Naive B cell (primary cell): ENCODE measurements at regions not wholly inside any gene's neighbourhood (a gene's known extent, or its start where the extent isn't known, plus 50 kb on each side); places are given as distances from the start of the nearest gene placed in this dataset.
"Not testable (repeated sequence)": the region's sequence is repeated elsewhere in the genome, so short reads cannot be mapped to it uniquely, and the experiment has no call there.

Experiments used
- ATAC-seq, 2 donors: fragments of 150-1000 bp; cut with Tn5 transposase; 2 replicates each; pipeline ENCODE4 v1.10.0; 2021; ENCODE audit warnings: low read depth in 2 of 2, mild to moderate bottlenecking in 2 of 2, moderate library complexity in 2 of 2
- DNase-seq: peaks from one replicate; pipeline ENCODE4 v3.0.0; 2022
- H3K27ac Mint-ChIP-seq, 6 donors: one replicate each; pipeline ENCODE4 v1.8.0; 2020 to 2022; ENCODE audit warnings: mild to moderate bottlenecking in 6 of 6, mixed read lengths in 6 of 6, moderate library complexity in 5 of 6, inconsistent platforms in 2 of 6
- H3K27me3 Mint-ChIP-seq, 3 donors: one replicate each; pipeline ENCODE4 v1.8.0; 2021 to 2022; ENCODE audit warnings: mixed read lengths in 3 of 3, mild to moderate bottlenecking in 1 of 3
- H3K36me3 Mint-ChIP-seq, 2 donors: one replicate each; pipeline ENCODE4 v1.8.0; 2020 to 2022; ENCODE audit warnings: mixed read lengths in 2 of 2, inconsistent platforms in 1 of 2, mild to moderate bottlenecking in 1 of 2
- H3K4me1 Mint-ChIP-seq, 3 donors: one replicate each; pipeline ENCODE4 v1.8.0; 2020 to 2022; ENCODE audit warnings: mixed read lengths in 3 of 3, inconsistent platforms in 1 of 3, mild to moderate bottlenecking in 1 of 3, moderate library complexity in 1 of 3
- H3K4me3 Mint-ChIP-seq, 8 donors: one replicate each; pipeline ENCODE4 v1.8.0; 2020 to 2022; ENCODE audit warnings: mild to moderate bottlenecking in 8 of 8, mixed read lengths in 8 of 8, moderate library complexity in 8 of 8, inconsistent platforms in 2 of 8
- H3K9me3 Mint-ChIP-seq, 7 donors: one replicate each; pipeline ENCODE4 v1.8.0; 2020 to 2022; ENCODE audit warnings: mixed read lengths in 7 of 7, mild to moderate bottlenecking in 5 of 7, inconsistent platforms in 2 of 7, moderate library complexity in 1 of 7

- Mint-ChIP-seq H3K36me3 (no peaks in the 10 kb centered on the region), H3K4me1 (no peaks in the 10 kb centered on the region), H3K27ac (no peak overlapping the region), H3K4me3 (no peak overlapping the region), H3K9me3 (peaks cover 0 to 6% (median 3%) of the 10 kb centered on the region in 7 donors), H3K27me3 (peaks cover 0 to 8% (median 0%) of the 10 kb centered on the region in 3 donors)
- no peak for DNase-seq
- ATAC-seq: no peak
These were observed 57.7 kb downstream of the SOX3 start for GRCh38 chrX:140447150-140447549.

GRCh38 chrX:140440876-140441275, 64.0 kb downstream of the SOX3 start:
- peaks cover 0 to 7% (median 4%) of the 10 kb centered on the region in 7 donors for H3K9me3 Mint-ChIP-seq
- no peak for DNase-seq
- no peak for ATAC-seq
- no peaks in the 10 kb centered on the region for H3K4me1 Mint-ChIP-seq
- no peak overlapping the region for H3K4me3 Mint-ChIP-seq
- H3K27ac Mint-ChIP-seq: no peak overlapping the region
- H3K36me3 Mint-ChIP-seq: no peaks in the 10 kb centered on the region
- H3K27me3 Mint-ChIP-seq: peaks cover 0 to 8% (median 0%) of the 10 kb centered on the region in 3 donors

- H3K9me3 Mint-ChIP-seq: peaks cover 0 to 6% (median 2%) of the 10 kb centered on the region in 7 donors
- no peaks in the 10 kb centered on the region for H3K4me1 Mint-ChIP-seq
- DNase-seq (no peak), ATAC-seq (no peak)
- peaks cover 0 to 8% (median 0%) of the 10 kb centered on the region in 3 donors for H3K27me3 Mint-ChIP-seq
- no peak overlapping the region for H3K27ac Mint-ChIP-seq
- peak overlapping the region in 1 of 8 donors; percentile 10 for H3K4me3 Mint-ChIP-seq
- no peaks in the 10 kb centered on the region for H3K36me3 Mint-ChIP-seq
These were observed 65.4 kb downstream of the SOX3 start for GRCh38 chrX:140439476-140439875.

- ATAC-seq (no peak), DNase-seq (no peak)
- no peak overlapping the region for H3K4me3 Mint-ChIP-seq
- H3K27me3 Mint-ChIP-seq: no peaks in the 10 kb centered on the region
- H3K27ac Mint-ChIP-seq: no peak overlapping the region
- H3K36me3 Mint-ChIP-seq: no peaks in the 10 kb centered on the region
- H3K9me3 Mint-ChIP-seq: no peaks in the 10 kb centered on the region
- H3K4me1 Mint-ChIP-seq: no peaks in the 10 kb centered on the region
These were observed 70.5 kb downstream of the SOX3 start for GRCh38 chrX:140434347-140434746.

- no peaks in the 10 kb centered on the region for H3K36me3 Mint-ChIP-seq
- no peak overlapping the region for H3K27ac Mint-ChIP-seq
- DNase-seq (no peak), ATAC-seq (no peak)
- H3K4me3 Mint-ChIP-seq: no peak overlapping the region
- no peaks in the 10 kb centered on the region for H3K4me1 Mint-ChIP-seq
- H3K27me3 Mint-ChIP-seq: no peaks in the 10 kb centered on the region
- H3K9me3 Mint-ChIP-seq: no peaks in the 10 kb centered on the region
These were observed 71.3 kb downstream of the SOX3 start for GRCh38 chrX:140433582-140433981.

- Mint-ChIP-seq H3K27ac (peak overlapping the region in 1 of 6 donors; percentile 61), H3K36me3 (no peaks in the 10 kb centered on the region), H3K4me1 (no peaks in the 10 kb centered on the region), H3K4me3 (no peak overlapping the region), H3K27me3 (no peaks in the 10 kb centered on the region), H3K9me3 (no peaks in the 10 kb centered on the region)
- no peak for DNase-seq
- no peak for ATAC-seq
These were observed 72.3 kb downstream of the SOX3 start for GRCh38 chrX:140432346-140433175.

GRCh38 chrX:140431521-140431920, 73.3 kb downstream of the SOX3 start:
- H3K4me1 Mint-ChIP-seq: no peaks in the 10 kb centered on the region
- no peak for DNase-seq
- H3K27ac Mint-ChIP-seq: no peak overlapping the region
- no peak overlapping the region for H3K4me3 Mint-ChIP-seq
- no peaks in the 10 kb centered on the region for H3K27me3 Mint-ChIP-seq
- no peak for ATAC-seq
- H3K36me3 Mint-ChIP-seq: no peaks in the 10 kb centered on the region
- no peaks in the 10 kb centered on the region for H3K9me3 Mint-ChIP-seq

- no peaks in the 10 kb centered on the region for H3K4me1 Mint-ChIP-seq
- DNase-seq: no peak
- no peak for ATAC-seq
- H3K27me3 Mint-ChIP-seq: no peaks in the 10 kb centered on the region
- peaks cover 0 to 8% (median 0%) of the 10 kb centered on the region in 7 donors for H3K9me3 Mint-ChIP-seq
- no peak overlapping the region for H3K27ac Mint-ChIP-seq
- H3K4me3 Mint-ChIP-seq: no peak overlapping the region
- no peaks in the 10 kb centered on the region for H3K36me3 Mint-ChIP-seq
These were observed 79.0 kb downstream of the SOX3 start for GRCh38 chrX:140425712-140426395.

GRCh38 chrX:140422501-140422900, 82.4 kb downstream of the SOX3 start:
- no peaks in the 10 kb centered on the region for H3K4me1 Mint-ChIP-seq
- H3K36me3 Mint-ChIP-seq: no peaks in the 10 kb centered on the region
- DNase-seq (no peak), ATAC-seq (no peak)
- no peak overlapping the region for H3K27ac Mint-ChIP-seq
- H3K9me3 Mint-ChIP-seq: peaks cover 0 to 8% (median 0%) of the 10 kb centered on the region in 7 donors
- H3K4me3 Mint-ChIP-seq: no peak overlapping the region
- no peaks in the 10 kb centered on the region for H3K27me3 Mint-ChIP-seq

GRCh38 chrX:140402131-140402530, 102.7 kb downstream of the SOX3 start:
- H3K36me3 Mint-ChIP-seq, H3K4me3 Mint-ChIP-seq, ATAC-seq, DNase-seq, H3K4me1 Mint-ChIP-seq, H3K27ac Mint-ChIP-seq, H3K27me3 Mint-ChIP-seq: not testable (repeated sequence)
- H3K9me3 Mint-ChIP-seq: peaks cover 8 to 43% (median 23%) of the 10 kb centered on the region in 7 donors

- H3K36me3 Mint-ChIP-seq, H3K27me3 Mint-ChIP-seq, H3K4me3 Mint-ChIP-seq, H3K27ac Mint-ChIP-seq, DNase-seq, H3K4me1 Mint-ChIP-seq, ATAC-seq: not testable (repeated sequence)
- peaks cover 0 to 14% (median 5%) of the 10 kb centered on the region in 7 donors for H3K9me3 Mint-ChIP-seq
These were observed 108.5 kb downstream of the SOX3 start for GRCh38 chrX:140396326-140396725.

GRCh38 chrX:140393507-140393906, 111.4 kb downstream of the SOX3 start:
- H3K9me3 Mint-ChIP-seq: peaks cover 0 to 5% (median 3%) of the 10 kb centered on the region in 7 donors
- DNase-seq: no peak
- no peak for ATAC-seq
- H3K36me3 Mint-ChIP-seq: no peaks in the 10 kb centered on the region
- H3K4me1 Mint-ChIP-seq: no peaks in the 10 kb centered on the region
- no peak overlapping the region for H3K4me3 Mint-ChIP-seq
- H3K27me3 Mint-ChIP-seq: no peaks in the 10 kb centered on the region
- H3K27ac Mint-ChIP-seq: no peak overlapping the region

- no peak overlapping the region for H3K27ac Mint-ChIP-seq
- H3K9me3 Mint-ChIP-seq: peaks cover 0 to 5% (median 2%) of the 10 kb centered on the region in 7 donors
- H3K4me3 Mint-ChIP-seq: no peak overlapping the region
- no peaks in the 10 kb centered on the region for H3K4me1 Mint-ChIP-seq
- no peak for ATAC-seq
- no peaks in the 10 kb centered on the region for H3K27me3 Mint-ChIP-seq
- no peaks in the 10 kb centered on the region for H3K36me3 Mint-ChIP-seq
- DNase-seq: no peak
These were observed 113.6 kb downstream of the SOX3 start for GRCh38 chrX:140391313-140391712.

GRCh38 chrX:140389331-140389730, 115.5 kb downstream of the SOX3 start:
- DNase-seq (no peak), ATAC-seq (no peak)
- H3K27me3 Mint-ChIP-seq: no peaks in the 10 kb centered on the region
- no peak overlapping the region for H3K27ac Mint-ChIP-seq
- no peaks in the 10 kb centered on the region for H3K36me3 Mint-ChIP-seq
- H3K4me3 Mint-ChIP-seq: no peak overlapping the region
- H3K4me1 Mint-ChIP-seq: no peaks in the 10 kb centered on the region
- peaks cover 0 to 13% (median 3%) of the 10 kb centered on the region in 7 donors for H3K9me3 Mint-ChIP-seq
